Liver (tissue), 8 donors: ENCODE measurements at regions not wholly inside any gene's neighbourhood (a gene's known extent, or its start where the extent isn't known, plus 50 kb on each side); places are given as distances from the start of the nearest gene placed in this dataset.
"Not testable (repeated sequence)": the region's sequence is repeated elsewhere in the genome, so short reads cannot be mapped to it uniquely, and the experiment has no call there.

ENCODE experiments used
- DNase-seq: peaks from one replicate; pipeline ENCODE4 v3.0.0-alpha.2; 2017; ENCODE audit warnings: low spot score
- H3K27ac ChIP-seq, 2 donors: one replicate each; pipeline ENCODE4 v1.7.0; 2013; ENCODE audit warnings: inconsistent platforms in 2 of 2, low read length in 2 of 2, control low read depth in 1 of 2, low read depth in 1 of 2, mild to moderate bottlenecking in 1 of 2
- H3K27me3 ChIP-seq, 4 donors: one replicate each; pipeline versions ENCODE4 v1.6.1 to v1.7.0; 2013; ENCODE audit warnings: low read length in 3 of 4, inconsistent platforms in 1 of 4, mild to moderate bottlenecking in 1 of 4, moderate library complexity in 1 of 4; ENCODE audit not compliant: control insufficient read depth in 4 of 4, insufficient read depth in 4 of 4
- H3K36me3 ChIP-seq, 4 donors: one replicate each; pipeline versions ENCODE4 v1.6.1 to v1.7.0; 2013; ENCODE audit warnings: low read length in 3 of 4, mild to moderate bottlenecking in 3 of 4, low read depth in 1 of 4, moderate library complexity in 1 of 4; ENCODE audit not compliant: control insufficient read depth in 4 of 4, insufficient read depth in 3 of 4
- H3K4me1 ChIP-seq, 4 donors: one replicate each; pipeline versions ENCODE4 v1.6.1 to v1.7.0; 2013; ENCODE audit warnings: low read length in 3 of 4, mild to moderate bottlenecking in 3 of 4, moderate library complexity in 1 of 4; ENCODE audit not compliant: control insufficient read depth in 4 of 4, insufficient read depth in 4 of 4
- H3K4me3 ChIP-seq, 3 donors: one replicate each; pipeline versions ENCODE4 v1.6.1 to v1.7.0; 2013; ENCODE audit warnings: low read length in 3 of 3, control low read depth in 1 of 3, low read depth in 1 of 3, mild to moderate bottlenecking in 1 of 3
- H3K9ac ChIP-seq, 2 donors: one replicate each; pipeline ENCODE4 v1.7.0; 2013; ENCODE audit warnings: low read length in 2 of 2, mild to moderate bottlenecking in 2 of 2, moderate library complexity in 2 of 2, control low read depth in 1 of 2, low read depth in 1 of 2
- H3K9me3 ChIP-seq, 4 donors: one replicate each; pipeline versions ENCODE4 v1.6.1 to v1.7.0; 2013; ENCODE audit warnings: low read length in 3 of 4; ENCODE audit not compliant: control insufficient read depth in 4 of 4
- EGR1 ChIP-seq, 2 donors: IDR thresholded peaks; 2 replicates each; pipeline ENCODE4 v1.6.1; 2016 to 2018; ENCODE audit warnings: antibody characterized with exemption in 2 of 2, low read depth in 2 of 2
- FOXA1 ChIP-seq: IDR thresholded peaks from 2 replicates; pipeline ENCODE4 v1.6.1; 2016; ENCODE audit warnings: antibody characterized with exemption
- GABPA ChIP-seq, 2 donors: IDR thresholded peaks in 1 of 2; conservative IDR thresholded peaks in 1 of 2; 2 replicates each; pipeline ENCODE4 v1.6.1; 2016; ENCODE audit warnings: antibody characterized with exemption in 2 of 2, mild to moderate bottlenecking in 1 of 2, moderate library complexity in 1 of 2
- HNF4G ChIP-seq: IDR thresholded peaks from 2 replicates; pipeline ENCODE4 v1.6.1; 2016; ENCODE audit warnings: antibody characterized with exemption
- JUND ChIP-seq, 2 donors: IDR thresholded peaks; 2 replicates each; pipeline ENCODE4 v1.6.1; 2016; ENCODE audit warnings: antibody characterized with exemption in 2 of 2
- NR2F2 ChIP-seq: IDR thresholded peaks from 2 replicates; pipeline ENCODE4 v1.6.1; 2016; ENCODE audit warnings: antibody characterized with exemption
- RAD21 ChIP-seq, 2 donors: IDR thresholded peaks; 2 replicates each; pipeline ENCODE4 v1.6.1; 2016; ENCODE audit warnings: antibody characterized with exemption in 2 of 2, mild to moderate bottlenecking in 2 of 2
- RXRA ChIP-seq, 2 donors: IDR thresholded peaks; 2 replicates each; pipeline ENCODE4 v1.6.1; 2017 to 2018; ENCODE audit warnings: antibody characterized with exemption in 2 of 2, mild to moderate bottlenecking in 1 of 2
- SP1 ChIP-seq: IDR thresholded peaks from 2 replicates; pipeline ENCODE4 v1.6.1; 2018; ENCODE audit warnings: antibody characterized with exemption, mild to moderate bottlenecking
- TAF1 ChIP-seq: conservative IDR thresholded peaks from 2 replicates; pipeline ENCODE4 v1.6.1; 2016; ENCODE audit warnings: antibody characterized with exemption, mild to moderate bottlenecking
- YY1 ChIP-seq: IDR thresholded peaks from 2 replicates; pipeline ENCODE4 v1.6.1; 2016; ENCODE audit warnings: antibody characterized with exemption, mild to moderate bottlenecking
- ZBTB33 ChIP-seq: IDR thresholded peaks from 2 replicates; pipeline ENCODE4 v1.6.1; 2016; ENCODE audit warnings: antibody characterized with exemption
- WGBS: extraction: QIAGEN DNeasy Blood & Tissue Kit; methylation state at CpG from one replicate; pipeline ENCODE4 v1.1.7; 2013; 5-methylcytosine and 5-hydroxymethylcytosine counted together
- TF ChIP-seq, protein P1 (sequence below): IDR thresholded peaks from 2 replicates; pipeline ENCODE4 v1.6.1; 2016; ENCODE audit warnings: antibody characterized with exemption, mild to moderate bottlenecking
- TF ChIP-seq, protein P2 (sequence below): IDR thresholded peaks from 2 replicates; pipeline ENCODE4 v1.6.1; 2016; ENCODE audit warnings: antibody characterized with exemption
- TF ChIP-seq, protein P3 (sequence below): fragments of 150-350 bp; IDR thresholded peaks from 2 replicates; pipeline ENCODE4 v1.5.1; 2017; ENCODE audit warnings: improper control_type of control experiment, low read depth, low read length; ENCODE audit not compliant: missing input control
- donor health status: healthy.
- donor health status: healthy.
- donor health status: healthy.
- donor health status: healthy.
- donor health status: healthy.

GRCh38 chr11:121358760-121359159 lies 66.2 kb downstream of the SC5D start:
- Histone ChIP-seq H3K9ac (no peak overlapping the region), H3K9me3 (no peaks in the 10 kb centered on the region), H3K4me1 (peaks cover 0 to 5% (median under 1%) of the 10 kb centered on the region in 4 donors), H3K27ac (peak overlapping the region; percentile 29 to 63), H3K4me3 (no peak overlapping the region), H3K36me3 (no peaks in the 10 kb centered on the region), H3K27me3 (no peaks in the 10 kb centered on the region)
- WGBS: 34% methylated on average over 1 of the region's 1 CpG
- TF ChIP-seq JUND (IDR thresholded peaks at IDR 0.05): no peak
- TF ChIP-seq EGR1 (IDR thresholded peaks at IDR 0.05; ENCODE audit: low read depth in 2 of 2): no peak
- TF ChIP-seq NR2F2: no peak
- TF ChIP-seq, protein P1, sequence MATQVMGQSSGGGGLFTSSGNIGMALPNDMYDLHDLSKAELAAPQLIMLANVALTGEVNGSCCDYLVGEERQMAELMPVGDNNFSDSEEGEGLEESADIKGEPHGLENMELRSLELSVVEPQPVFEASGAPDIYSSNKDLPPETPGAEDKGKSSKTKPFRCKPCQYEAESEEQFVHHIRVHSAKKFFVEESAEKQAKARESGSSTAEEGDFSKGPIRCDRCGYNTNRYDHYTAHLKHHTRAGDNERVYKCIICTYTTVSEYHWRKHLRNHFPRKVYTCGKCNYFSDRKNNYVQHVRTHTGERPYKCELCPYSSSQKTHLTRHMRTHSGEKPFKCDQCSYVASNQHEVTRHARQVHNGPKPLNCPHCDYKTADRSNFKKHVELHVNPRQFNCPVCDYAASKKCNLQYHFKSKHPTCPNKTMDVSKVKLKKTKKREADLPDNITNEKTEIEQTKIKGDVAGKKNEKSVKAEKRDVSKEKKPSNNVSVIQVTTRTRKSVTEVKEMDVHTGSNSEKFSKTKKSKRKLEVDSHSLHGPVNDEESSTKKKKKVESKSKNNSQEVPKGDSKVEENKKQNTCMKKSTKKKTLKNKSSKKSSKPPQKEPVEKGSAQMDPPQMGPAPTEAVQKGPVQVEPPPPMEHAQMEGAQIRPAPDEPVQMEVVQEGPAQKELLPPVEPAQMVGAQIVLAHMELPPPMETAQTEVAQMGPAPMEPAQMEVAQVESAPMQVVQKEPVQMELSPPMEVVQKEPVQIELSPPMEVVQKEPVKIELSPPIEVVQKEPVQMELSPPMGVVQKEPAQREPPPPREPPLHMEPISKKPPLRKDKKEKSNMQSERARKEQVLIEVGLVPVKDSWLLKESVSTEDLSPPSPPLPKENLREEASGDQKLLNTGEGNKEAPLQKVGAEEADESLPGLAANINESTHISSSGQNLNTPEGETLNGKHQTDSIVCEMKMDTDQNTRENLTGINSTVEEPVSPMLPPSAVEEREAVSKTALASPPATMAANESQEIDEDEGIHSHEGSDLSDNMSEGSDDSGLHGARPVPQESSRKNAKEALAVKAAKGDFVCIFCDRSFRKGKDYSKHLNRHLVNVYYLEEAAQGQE: no peak
- no peak for TF ChIP-seq YY1
- no peak for TF ChIP-seq GABPA (IDR thresholded peaks at IDR 0.05 in 1 of 2, conservative IDR thresholded peaks at IDR 0.05 in 1 of 2)
- TF ChIP-seq HNF4G: no peak
- TF ChIP-seq RXRA (IDR thresholded peaks at IDR 0.05): no peak
- TF ChIP-seq TAF1: no peak
- no peak for TF ChIP-seq SP1
- TF ChIP-seq, protein P2, sequence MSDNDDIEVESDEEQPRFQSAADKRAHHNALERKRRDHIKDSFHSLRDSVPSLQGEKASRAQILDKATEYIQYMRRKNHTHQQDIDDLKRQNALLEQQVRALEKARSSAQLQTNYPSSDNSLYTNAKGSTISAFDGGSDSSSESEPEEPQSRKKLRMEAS: no peak
- TF ChIP-seq RAD21 (IDR thresholded peaks at IDR 0.05): no peak
- TF ChIP-seq, protein P3, sequence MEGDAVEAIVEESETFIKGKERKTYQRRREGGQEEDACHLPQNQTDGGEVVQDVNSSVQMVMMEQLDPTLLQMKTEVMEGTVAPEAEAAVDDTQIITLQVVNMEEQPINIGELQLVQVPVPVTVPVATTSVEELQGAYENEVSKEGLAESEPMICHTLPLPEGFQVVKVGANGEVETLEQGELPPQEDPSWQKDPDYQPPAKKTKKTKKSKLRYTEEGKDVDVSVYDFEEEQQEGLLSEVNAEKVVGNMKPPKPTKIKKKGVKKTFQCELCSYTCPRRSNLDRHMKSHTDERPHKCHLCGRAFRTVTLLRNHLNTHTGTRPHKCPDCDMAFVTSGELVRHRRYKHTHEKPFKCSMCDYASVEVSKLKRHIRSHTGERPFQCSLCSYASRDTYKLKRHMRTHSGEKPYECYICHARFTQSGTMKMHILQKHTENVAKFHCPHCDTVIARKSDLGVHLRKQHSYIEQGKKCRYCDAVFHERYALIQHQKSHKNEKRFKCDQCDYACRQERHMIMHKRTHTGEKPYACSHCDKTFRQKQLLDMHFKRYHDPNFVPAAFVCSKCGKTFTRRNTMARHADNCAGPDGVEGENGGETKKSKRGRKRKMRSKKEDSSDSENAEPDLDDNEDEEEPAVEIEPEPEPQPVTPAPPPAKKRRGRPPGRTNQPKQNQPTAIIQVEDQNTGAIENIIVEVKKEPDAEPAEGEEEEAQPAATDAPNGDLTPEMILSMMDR: no peak
- TF ChIP-seq FOXA1: no peak
- no peak for TF ChIP-seq ZBTB33
- DNase-seq: no peak

GRCh38 chr11:121359591-121359990 lies 67.0 kb downstream of the SC5D start:
- no peak overlapping the region for H3K9ac ChIP-seq
- TF ChIP-seq TAF1: no peak
- no peaks in the 10 kb centered on the region for H3K36me3 ChIP-seq
- H3K9me3 ChIP-seq: no peaks in the 10 kb centered on the region
- H3K4me3 ChIP-seq: no peak overlapping the region
- peaks cover 0 to 5% (median under 1%) of the 10 kb centered on the region in 4 donors for H3K4me1 ChIP-seq
- DNase-seq: no peak
- no peak overlapping the region for H3K27ac ChIP-seq
- H3K27me3 ChIP-seq: no peaks in the 10 kb centered on the region

- H3K27ac ChIP-seq, H3K36me3 ChIP-seq, H3K9ac ChIP-seq, H3K27me3 ChIP-seq, H3K4me1 ChIP-seq, H3K9me3 ChIP-seq, DNase-seq, H3K4me3 ChIP-seq: not testable (repeated sequence)
- WGBS: 96% methylated on average over 41 of the region's 41 CpGs
These were observed 70.4 kb downstream of the SC5D start for GRCh38 chr11:121362955-121363354.
